ENCODE measurements at regions not wholly inside any gene's neighbourhood (a gene's known extent, or its start where the extent isn't known, plus 50 kb on each side); places are given as distances from the start of the nearest gene placed in this dataset.

- peaks cover 12% of the 10 kb centered on the region for H3K4me1 Mint-ChIP-seq
- H3K9me3 Mint-ChIP-seq: peaks cover 10% of the 10 kb centered on the region
Observed at GRCh38 chr15:88391700-88392099, 75.5 kb downstream of the MRPL46 start.

GRCh38 chr15:88391006-88391405 lies 76.2 kb downstream of the MRPL46 start:
- Histone ChIP-seq H3K9me3 (ENCODE audit: low read depth) (no peaks in the 10 kb centered on the region), H3K4me3 (no peak overlapping the region), H3K79me2 (ENCODE audit: low read depth) (no peaks in the 10 kb centered on the region), H3K36me3 (no peaks in the 10 kb centered on the region), H3K4me2 (no peak overlapping the region), H3K9ac (no peak overlapping the region), H4K20me1 (ENCODE audit: low read depth) (no peaks in the 10 kb centered on the region), H3K27me3 (no peaks in the 10 kb centered on the region), H3F3A (ENCODE audit: low read depth) (peaks cover 25% of the 10 kb centered on the region), H3K27ac (no peak overlapping the region), H2AFZ (replicated peaks) (no peak overlapping the region), H3K4me1 (peaks cover 10% of the 10 kb centered on the region)
- Mint-ChIP-seq H3K27ac (no peak overlapping the region), H3K27me3 (ENCODE audit: insufficient read depth, low read depth) (peaks cover 49% of the 10 kb centered on the region), H3K9me3 (peaks cover 10% of the 10 kb centered on the region), H3K4me1 (peaks cover 7% of the 10 kb centered on the region), H3K36me3 (no peaks in the 10 kb centered on the region), H3K4me3 (no peak overlapping the region)
- DNase-seq (ENCODE audit: low spot score): no peak
- TF ChIP-seq EZH2phosphoT487 (IDR thresholded peaks at IDR 0.05): no peak
- TF ChIP-seq EZH2 (IDR thresholded peaks at IDR 0.05): no peak
- TF ChIP-seq CTCF (IDR thresholded peaks at IDR 0.05): no peak

More at GRCh38 chr15:88391700-88392099, 75.5 kb downstream of the MRPL46 start:
- Histone ChIP-seq H3K4me3 (no peak overlapping the region), H3K9me3 (ENCODE audit: low read depth) (no peaks in the 10 kb centered on the region), H3K4me2 (no peak overlapping the region), H3K79me2 (ENCODE audit: low read depth) (no peaks in the 10 kb centered on the region), H3K27ac (no peak overlapping the region), H4K20me1 (ENCODE audit: low read depth) (no peaks in the 10 kb centered on the region), H3K4me1 (peaks cover 17% of the 10 kb centered on the region), H2AFZ (replicated peaks) (no peak overlapping the region), H3K36me3 (no peaks in the 10 kb centered on the region), H3K27me3 (no peaks in the 10 kb centered on the region), H3F3A (ENCODE audit: low read depth) (peaks cover 29% of the 10 kb centered on the region), H3K9ac (no peak overlapping the region)
- Mint-ChIP-seq H3K36me3 (no peaks in the 10 kb centered on the region), H3K4me3 (no peak overlapping the region), H3K27me3 (ENCODE audit: insufficient read depth, low read depth) (peaks cover 44% of the 10 kb centered on the region), H3K27ac (no peak overlapping the region)
- TF ChIP-seq EZH2 (IDR thresholded peaks at IDR 0.05): no peak
- no peak for TF ChIP-seq EZH2phosphoT487 (IDR thresholded peaks at IDR 0.05)
- TF ChIP-seq CTCF (IDR thresholded peaks at IDR 0.05): no peak
- no peak for DNase-seq (ENCODE audit: low spot score)

GRCh38 chr15:88390164-88390901 lies 76.9 kb downstream of the MRPL46 start:
- no peak for DNase-seq (ENCODE audit: low spot score)
- Histone ChIP-seq H3K9me3 (ENCODE audit: low read depth) (no peaks in the 10 kb centered on the region), H3K4me3 (no peak overlapping the region), H3F3A (ENCODE audit: low read depth) (peaks cover 21% of the 10 kb centered on the region), H3K27me3 (no peaks in the 10 kb centered on the region), H3K79me2 (ENCODE audit: low read depth) (no peaks in the 10 kb centered on the region), H2AFZ (replicated peaks) (no peak overlapping the region), H3K36me3 (no peaks in the 10 kb centered on the region), H4K20me1 (ENCODE audit: low read depth) (no peaks in the 10 kb centered on the region), H3K4me2 (no peak overlapping the region), H3K9ac (no peak overlapping the region), H3K27ac (no peak overlapping the region), H3K4me1 (peaks cover 8% of the 10 kb centered on the region)
- Mint-ChIP-seq H3K9me3 (peaks cover 8% of the 10 kb centered on the region), H3K27me3 (ENCODE audit: insufficient read depth, low read depth) (peaks cover 50% of the 10 kb centered on the region), H3K4me1 (peaks cover 7% of the 10 kb centered on the region), H3K27ac (no peak overlapping the region), H3K36me3 (no peaks in the 10 kb centered on the region), H3K4me3 (no peak overlapping the region)
- TF ChIP-seq EZH2phosphoT487 (IDR thresholded peaks at IDR 0.05) (no peak), EZH2 (IDR thresholded peaks at IDR 0.05) (no peak)

- Histone ChIP-seq H3K4me1 (peaks cover 8% of the 10 kb centered on the region), H4K20me1 (ENCODE audit: low read depth) (no peaks in the 10 kb centered on the region), H3K9me3 (ENCODE audit: low read depth) (no peaks in the 10 kb centered on the region), H3K9ac (no peak overlapping the region), H3K36me3 (no peaks in the 10 kb centered on the region), H3K4me3 (no peak overlapping the region), H3K79me2 (ENCODE audit: low read depth) (no peaks in the 10 kb centered on the region), H3K4me2 (no peak overlapping the region), H3F3A (ENCODE audit: low read depth) (peaks cover 21% of the 10 kb centered on the region), H2AFZ (replicated peaks) (no peak overlapping the region), H3K27ac (no peak overlapping the region), H3K27me3 (peaks cover under 1% of the 10 kb centered on the region)
- Mint-ChIP-seq H3K36me3 (no peaks in the 10 kb centered on the region), H3K9me3 (peaks cover 6% of the 10 kb centered on the region), H3K4me1 (peaks cover 7% of the 10 kb centered on the region), H3K4me3 (no peak overlapping the region), H3K27me3 (ENCODE audit: insufficient read depth, low read depth) (peaks cover 48% of the 10 kb centered on the region), H3K27ac (no peak overlapping the region)
- TF ChIP-seq EZH2 (IDR thresholded peaks at IDR 0.05) (no peak), CTCF (IDR thresholded peaks at IDR 0.05) (no peak), EZH2phosphoT487 (IDR thresholded peaks at IDR 0.05) (no peak)
- no peak for DNase-seq (ENCODE audit: low spot score)
Observed at GRCh38 chr15:88389120-88389519, 78.1 kb downstream of the MRPL46 start.
